WERI-Rb-1 (cell line): ENCODE measurements at regions not wholly inside any gene's neighbourhood (a gene's known extent, or its start where the extent isn't known, plus 50 kb on each side); places are given as distances from the start of the nearest gene placed in this dataset.

Experiments
- DNase-seq: peaks from one replicate; pipeline ENCODE4 v3.0.0-alpha.2; 2020
- H3K27ac ChIP-seq: fragments of 250-450 bp; sonication (Bioruptor Pico); 2 replicates; pipeline ENCODE4 v1.5.1; 2020; ENCODE audit warnings: mild to moderate bottlenecking, moderate library complexity
- H3K27me3 ChIP-seq: fragments of 250-450 bp; sonication (Bioruptor Pico); 2 replicates; pipeline ENCODE4 v1.5.1; 2021; ENCODE audit warnings: mild to moderate bottlenecking, low read depth, moderate library complexity; ENCODE audit not compliant: insufficient read depth, severe bottlenecking
- H3K36me3 ChIP-seq: fragments of 250-450 bp; sonication (Bioruptor Pico); 2 replicates; pipeline ENCODE4 v1.5.1; 2020; ENCODE audit warnings: mild to moderate bottlenecking, moderate library complexity
- H3K4me3 ChIP-seq: 2 replicates; pipeline ENCODE4 v1.5.1; 2011; ENCODE audit warnings: low read depth, mild to moderate bottlenecking, control low read depth, low read length
- H3K9me3 ChIP-seq: fragments of 250-450 bp; sonication (Bioruptor Pico); 2 replicates; pipeline ENCODE4 v1.5.1; 2021; ENCODE audit warnings: mild to moderate bottlenecking, moderate library complexity; ENCODE audit not compliant: severe bottlenecking
- CTCF ChIP-seq: IDR thresholded peaks from 2 replicates; pipeline ENCODE4 v1.5.1; 2011; ENCODE audit warnings: low read depth, mild to moderate bottlenecking, control low read depth, inconsistent platforms, low read length

DNA sequence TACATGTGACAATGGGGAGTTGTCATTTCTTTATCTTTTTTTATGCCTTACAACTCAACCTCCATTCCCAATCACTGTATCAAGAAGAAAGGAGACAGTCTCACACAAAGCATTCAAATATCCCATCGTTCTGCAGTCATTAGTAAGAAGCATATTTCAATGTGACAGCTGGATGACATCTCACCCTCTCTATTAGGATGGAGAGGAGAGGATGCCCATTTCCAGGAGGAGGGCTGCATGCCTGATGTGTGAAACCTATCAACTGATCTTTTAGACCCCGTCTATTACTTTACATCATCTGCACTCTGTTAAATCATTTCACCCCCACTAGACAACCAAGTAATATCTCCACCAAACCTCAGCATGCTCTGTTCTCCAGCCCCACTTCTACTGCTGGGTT lies 292.7 kb upstream of the CHAC2 start:
- Histone ChIP-seq H3K9me3 (no peaks in the 10 kb centered on the region), H3K36me3 (no peaks in the 10 kb centered on the region), H3K27ac (no peak overlapping the region), H3K4me3 (no peak overlapping the region), H3K27me3 (no peaks in the 10 kb centered on the region)
- no peak for DNase-seq
- no peak for TF ChIP-seq CTCF

DNA sequence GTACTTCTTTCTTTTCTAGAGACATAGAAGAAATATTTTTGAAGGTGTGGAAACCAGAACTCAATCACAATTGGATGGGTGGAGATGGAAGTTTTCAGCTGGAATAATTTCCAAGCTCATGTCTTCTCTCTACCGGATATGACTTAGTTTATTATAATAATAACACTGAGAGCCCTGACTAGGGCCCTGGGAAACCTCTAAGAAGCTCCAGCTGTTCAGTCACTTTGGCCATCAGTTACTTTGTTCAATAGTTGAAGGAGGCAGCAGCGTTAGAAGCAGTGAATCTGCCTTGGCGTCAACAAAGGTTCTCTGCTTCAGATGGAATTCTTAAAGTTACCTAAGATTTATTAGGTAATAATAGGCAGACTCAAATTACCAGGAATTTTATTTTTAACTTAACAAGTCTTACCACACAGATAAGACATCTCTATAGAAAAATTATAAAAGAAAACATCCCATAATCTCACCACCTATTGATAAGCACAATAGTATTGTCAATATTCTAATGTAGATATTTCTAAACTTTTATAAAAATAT lies 293.8 kb upstream of the CHAC2 start:
- no peak for TF ChIP-seq CTCF
- no peaks in the 10 kb centered on the region for H3K9me3 ChIP-seq
- H3K27ac ChIP-seq: no peak overlapping the region
- H3K36me3 ChIP-seq: no peaks in the 10 kb centered on the region
- no peak for DNase-seq
- H3K4me3 ChIP-seq: no peak overlapping the region
- H3K27me3 ChIP-seq: no peaks in the 10 kb centered on the region

DNA sequence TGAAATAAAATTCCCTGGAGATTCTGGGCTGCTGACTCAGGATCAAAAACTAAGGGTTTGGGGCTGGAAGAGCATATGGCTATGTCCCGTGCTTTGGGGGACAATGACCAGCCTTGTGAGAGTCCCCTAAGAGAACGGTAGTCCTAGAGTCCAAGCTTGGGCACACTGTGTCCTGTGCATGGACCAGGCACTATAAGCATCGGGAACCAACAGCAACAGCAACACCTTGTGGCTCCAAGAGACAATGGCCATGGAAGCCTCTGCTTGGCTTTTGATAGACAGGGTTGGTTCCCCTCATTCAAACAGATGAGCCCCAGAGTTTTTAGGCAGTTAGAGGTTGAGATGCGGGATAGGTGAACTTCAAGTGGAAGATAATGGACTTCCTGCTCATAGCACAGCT lies 294.4 kb upstream of the CHAC2 start:
- TF ChIP-seq CTCF: peak; percentile 96
- peak; percentile 65 for DNase-seq
- no peaks in the 10 kb centered on the region for H3K36me3 ChIP-seq

GRCh38 chr2:53467467-53468180 lies 300.0 kb upstream of the CHAC2 start:
- no peak for TF ChIP-seq CTCF
- no peak overlapping the region for H3K4me3 ChIP-seq
- DNase-seq: no peak
- no peaks in the 10 kb centered on the region for H3K9me3 ChIP-seq
- H3K27me3 ChIP-seq: no peaks in the 10 kb centered on the region
- H3K27ac ChIP-seq: no peak overlapping the region
- H3K36me3 ChIP-seq: no peaks in the 10 kb centered on the region

More for the DNA sequence above, 294.4 kb upstream of the CHAC2 start:
- Histone ChIP-seq H3K27me3 (no peaks in the 10 kb centered on the region), H3K4me3 (no peak overlapping the region), H3K9me3 (no peaks in the 10 kb centered on the region), H3K27ac (no peak overlapping the region)

DNA sequence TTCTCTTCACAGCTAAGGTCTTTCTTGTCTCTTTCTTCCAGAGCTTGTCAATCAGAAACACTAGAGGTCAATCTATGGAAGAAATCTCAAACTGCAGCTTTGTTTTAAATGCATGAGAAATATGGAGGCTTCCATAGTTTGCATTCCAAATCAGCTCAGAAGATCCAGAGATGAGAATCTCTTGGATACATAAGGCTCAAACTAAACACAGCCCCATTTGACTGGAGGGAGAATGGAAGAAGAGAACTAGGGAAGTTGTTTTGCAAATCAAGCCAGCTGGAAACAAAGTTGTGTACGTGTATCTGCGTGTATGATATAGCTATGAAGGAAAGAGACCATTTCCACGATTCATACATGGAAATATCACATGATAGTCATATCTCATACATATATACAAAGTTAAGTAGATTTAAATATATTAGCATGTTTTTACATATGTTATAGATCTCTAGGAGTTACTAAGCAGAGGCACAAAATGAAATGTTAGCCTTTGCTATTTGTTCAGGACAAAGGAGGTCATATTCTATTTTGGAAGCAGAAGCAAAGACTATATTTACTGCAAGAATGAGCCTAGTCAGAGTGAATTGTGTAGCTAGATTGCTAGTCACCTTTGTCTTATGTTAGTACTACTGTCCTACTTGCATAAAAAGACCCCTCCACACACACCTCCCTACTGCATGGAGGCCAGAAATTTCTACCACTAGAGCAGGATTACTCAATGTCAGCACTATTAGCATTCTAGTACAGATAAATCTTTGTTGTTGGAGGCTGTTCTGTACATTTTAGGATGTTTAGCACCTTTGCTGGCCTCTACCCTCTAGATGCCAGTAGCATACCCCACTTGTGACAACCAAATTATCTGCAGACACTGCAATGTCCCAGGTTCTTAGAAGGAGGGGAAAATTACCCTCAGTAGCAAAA lies 303.5 kb upstream of the CHAC2 start:
- no peaks in the 10 kb centered on the region for H3K9me3 ChIP-seq
- no peak overlapping the region for H3K4me3 ChIP-seq
- H3K27me3 ChIP-seq: no peaks in the 10 kb centered on the region
- H3K27ac ChIP-seq: no peak overlapping the region
- H3K36me3 ChIP-seq: no peaks in the 10 kb centered on the region
- TF ChIP-seq CTCF: no peak
- DNase-seq: no peak
